Effector memory CD4-positive, alpha-beta T cell (primary cell): ENCODE measurements at regions not wholly inside any gene's neighbourhood (a gene's known extent, or its start where the extent isn't known, plus 50 kb on each side); places are given as distances from the start of the nearest gene placed in this dataset.

Experiments
- DNase-seq, 3 donors: peaks; one replicate each; pipeline ENCODE4 v3.0.0-alpha.2; 2020
- H3K27ac ChIP-seq: 2 replicates; pipeline ENCODE4 v1.7.0; 2013; ENCODE audit warnings: mild to moderate bottlenecking, low read length, moderate library complexity; ENCODE audit not compliant: insufficient read depth, poor library complexity, severe bottlenecking
- H3K27me3 ChIP-seq: replicated peaks from 2 replicates; pipeline ENCODE4 v1.7.0; 2013; ENCODE audit warnings: mild to moderate bottlenecking, low read length; ENCODE audit not compliant: insufficient read depth, control insufficient read depth, poor library complexity, severe bottlenecking
- H3K36me3 ChIP-seq: 2 replicates; pipeline ENCODE4 v1.7.0; 2013; ENCODE audit warnings: mild to moderate bottlenecking, low read length, moderate library complexity; ENCODE audit not compliant: control insufficient read depth, insufficient read depth
- H3K4me1 ChIP-seq: 2 replicates; pipeline ENCODE4 v1.7.0; 2013; ENCODE audit warnings: low read length, mild to moderate bottlenecking; ENCODE audit not compliant: control insufficient read depth, insufficient read depth, poor library complexity, severe bottlenecking
- H3K4me3 ChIP-seq: 2 replicates; pipeline ENCODE4 v1.7.0; 2013; ENCODE audit warnings: low read length, low read depth, mild to moderate bottlenecking; ENCODE audit not compliant: insufficient read depth, poor library complexity, severe bottlenecking
- H3K9me3 ChIP-seq: 2 replicates; pipeline ENCODE4 v1.7.0; 2013; ENCODE audit warnings: mild to moderate bottlenecking, low read length, moderate library complexity; ENCODE audit not compliant: control insufficient read depth

DNA sequence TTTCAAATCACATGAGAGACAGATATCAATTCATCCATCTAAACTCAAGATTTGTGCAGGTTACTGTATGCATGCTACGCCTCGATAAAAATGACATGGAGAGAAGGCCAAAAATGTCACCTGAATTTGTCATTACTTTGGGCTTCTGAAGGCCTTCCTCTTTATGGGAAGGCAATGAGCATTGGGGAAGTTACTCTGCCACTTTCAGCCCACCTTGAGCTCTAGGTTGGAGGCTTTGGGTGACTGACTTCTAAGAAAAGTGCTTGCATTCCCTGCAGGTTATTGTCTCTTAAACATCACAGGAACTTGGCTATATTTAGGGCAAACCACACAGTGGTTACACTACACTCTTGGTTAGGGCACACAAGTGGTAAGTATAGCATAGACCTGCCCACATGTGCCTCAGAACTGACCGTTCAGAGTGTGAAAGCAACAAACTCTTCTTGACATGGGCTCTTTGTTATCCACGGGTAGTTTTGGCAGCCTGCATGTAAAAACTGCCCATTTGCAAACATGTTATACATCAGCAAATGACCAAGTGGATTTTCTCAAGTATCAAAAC, 169.5 kb downstream of the ZNF608 start:
- Histone ChIP-seq H3K36me3 (no peaks in the 10 kb centered on the region), H3K27ac (no peak overlapping the region), H3K9me3 (no peaks in the 10 kb centered on the region), H3K4me1 (no peaks in the 10 kb centered on the region), H3K4me3 (no peak overlapping the region), H3K27me3 (no peaks in the 10 kb centered on the region)
- no peak for DNase-seq

DNA sequence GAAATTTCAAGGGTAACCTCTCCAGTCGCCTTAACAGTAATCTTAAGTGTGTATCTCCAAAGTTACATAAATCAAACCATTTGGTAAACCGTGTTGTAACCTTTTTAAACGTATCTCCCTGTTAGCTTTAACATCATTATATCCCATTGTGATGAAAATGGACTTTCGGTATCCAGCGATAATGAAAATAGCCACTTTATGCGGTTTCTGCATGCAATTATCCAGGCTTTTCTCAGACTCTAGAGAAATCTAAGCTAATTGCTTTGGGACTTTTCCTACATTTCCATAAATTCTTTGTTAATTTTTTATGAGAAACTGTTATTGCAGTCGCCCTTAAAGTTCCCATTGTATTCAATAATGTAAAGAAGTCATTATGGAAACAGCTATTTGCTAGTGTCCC, 170.7 kb downstream of the ZNF608 start:
- no peak overlapping the region for H3K27ac ChIP-seq
- H3K36me3 ChIP-seq = no peaks in the 10 kb centered on the region
- H3K27me3 ChIP-seq = no peaks in the 10 kb centered on the region
- no peak for DNase-seq
- no peaks in the 10 kb centered on the region for H3K9me3 ChIP-seq
- no peak overlapping the region for H3K4me3 ChIP-seq
- H3K4me1 ChIP-seq = no peaks in the 10 kb centered on the region

- no peak overlapping the region for H3K27ac ChIP-seq
- no peaks in the 10 kb centered on the region for H3K4me1 ChIP-seq
- no peaks in the 10 kb centered on the region for H3K36me3 ChIP-seq
- no peaks in the 10 kb centered on the region for H3K27me3 ChIP-seq
- no peak for DNase-seq
- H3K9me3 ChIP-seq = no peaks in the 10 kb centered on the region
- no peak overlapping the region for H3K4me3 ChIP-seq
Observed at GRCh38 chr5:124574521-124575436, 171.7 kb downstream of the ZNF608 start.

GRCh38 chr5:124572971-124573370, 173.5 kb downstream of the ZNF608 start:
- no peaks in the 10 kb centered on the region for H3K4me1 ChIP-seq
- H3K4me3 ChIP-seq = no peak overlapping the region
- H3K9me3 ChIP-seq = no peaks in the 10 kb centered on the region
- H3K36me3 ChIP-seq = no peaks in the 10 kb centered on the region
- H3K27me3 ChIP-seq = no peaks in the 10 kb centered on the region
- no peak for DNase-seq
- H3K27ac ChIP-seq = no peak overlapping the region

DNA sequence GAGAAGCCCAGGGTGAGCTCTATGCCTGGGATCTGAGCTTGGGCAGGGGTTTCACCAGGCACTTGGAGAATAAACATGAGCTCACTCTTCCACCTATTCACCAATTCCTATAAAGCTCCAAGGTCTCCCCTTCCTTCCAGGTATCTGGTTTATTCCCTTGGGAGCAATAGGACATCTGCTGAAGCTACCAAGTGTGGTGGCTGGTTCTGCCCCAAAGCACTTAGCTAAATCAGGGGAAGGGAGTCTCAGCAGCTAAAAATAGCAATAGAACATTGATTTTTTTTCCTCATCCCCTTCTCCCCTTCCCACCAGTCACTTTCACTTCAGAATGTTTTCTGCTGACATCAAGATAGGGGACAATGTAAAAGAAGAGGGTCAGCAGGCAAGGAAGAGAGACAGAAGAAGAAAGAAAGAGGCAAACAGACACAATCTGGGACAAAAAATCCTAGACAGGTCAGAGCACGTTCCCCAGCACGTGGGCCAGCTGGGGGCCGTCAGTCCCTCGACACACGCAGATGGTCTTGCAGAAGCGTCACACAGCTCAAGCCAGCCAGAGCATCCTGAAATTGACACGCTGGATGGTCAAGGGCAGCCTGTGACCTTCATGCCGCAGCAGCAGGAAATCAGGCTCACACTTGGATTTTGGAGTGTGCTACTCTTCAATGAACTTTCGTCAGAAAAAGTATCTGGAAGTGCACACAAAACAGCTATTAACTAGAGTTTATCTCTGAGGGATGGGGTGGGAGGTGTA, 176.0 kb downstream of the ZNF608 start:
- no peaks in the 10 kb centered on the region for H3K4me1 ChIP-seq
- no peaks in the 10 kb centered on the region for H3K36me3 ChIP-seq
- H3K27ac ChIP-seq = no peak overlapping the region
- H3K4me3 ChIP-seq = no peak overlapping the region
- no peak for DNase-seq
- H3K9me3 ChIP-seq = no peaks in the 10 kb centered on the region
- no peaks in the 10 kb centered on the region for H3K27me3 ChIP-seq

GRCh38 chr5:124566875-124567450, 179.5 kb downstream of the ZNF608 start:
- no peak overlapping the region for H3K4me3 ChIP-seq
- H3K27me3 ChIP-seq = no peaks in the 10 kb centered on the region
- H3K27ac ChIP-seq = no peak overlapping the region
- no peaks in the 10 kb centered on the region for H3K36me3 ChIP-seq
- H3K4me1 ChIP-seq = no peaks in the 10 kb centered on the region
- no peaks in the 10 kb centered on the region for H3K9me3 ChIP-seq
- no peak for DNase-seq

DNA sequence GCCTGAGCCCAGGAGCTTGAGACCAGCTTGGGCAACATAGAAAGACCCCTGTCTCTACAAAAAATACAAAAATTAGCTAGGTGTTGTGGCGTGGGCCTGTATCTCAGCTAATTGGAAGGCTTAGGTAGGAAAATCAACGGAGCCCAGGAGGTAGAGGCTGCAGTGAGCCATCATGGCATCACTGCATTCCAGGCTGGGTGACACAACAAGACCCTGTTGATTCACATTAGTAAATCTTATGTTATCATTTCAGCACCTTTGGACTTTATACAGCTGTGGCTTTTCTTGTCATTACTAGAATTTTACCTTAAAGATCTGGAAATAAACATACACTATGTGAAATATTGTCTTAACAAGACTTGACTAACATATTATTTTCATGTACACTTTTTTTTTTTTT, 185.0 kb downstream of the ZNF608 start:
- Histone ChIP-seq H3K4me3 (no peak overlapping the region), H3K9me3 (no peaks in the 10 kb centered on the region), H3K27ac (no peak overlapping the region), H3K4me1 (no peaks in the 10 kb centered on the region), H3K36me3 (no peaks in the 10 kb centered on the region), H3K27me3 (no peaks in the 10 kb centered on the region)
- DNase-seq = no peak

- H3K4me3 ChIP-seq = no peak overlapping the region
- no peaks in the 10 kb centered on the region for H3K4me1 ChIP-seq
- DNase-seq = no peak
- H3K9me3 ChIP-seq = no peaks in the 10 kb centered on the region
- no peaks in the 10 kb centered on the region for H3K27me3 ChIP-seq
- H3K36me3 ChIP-seq = no peaks in the 10 kb centered on the region
- no peak overlapping the region for H3K27ac ChIP-seq
Observed at GRCh38 chr5:124560370-124560769, 186.1 kb downstream of the ZNF608 start.

- Histone ChIP-seq H3K27ac (no peak overlapping the region), H3K27me3 (no peaks in the 10 kb centered on the region), H3K36me3 (no peaks in the 10 kb centered on the region), H3K4me3 (no peak overlapping the region), H3K4me1 (no peaks in the 10 kb centered on the region), H3K9me3 (no peaks in the 10 kb centered on the region)
- DNase-seq = no peak
Observed at GRCh38 chr5:124557761-124558160, 188.7 kb downstream of the ZNF608 start.
